Fibroblast of lung (primary cell): ENCODE measurements at regions not wholly inside any gene's neighbourhood (a gene's known extent, or its start where the extent isn't known, plus 50 kb on each side); places are given as distances from the start of the nearest gene placed in this dataset.

Source experiments
- CTCF ChIP-seq, 2 donors: IDR thresholded peaks in 1 of 2; conservative IDR thresholded peaks in 1 of 2; 1 replicate in 1 of 2; 2 replicates in 1 of 2; pipeline ENCODE4 v1.5.1; 2011 to 2012; ENCODE audit warnings: low read length in 2 of 2, control low read depth in 1 of 2, inconsistent platforms in 1 of 2, low read depth in 1 of 2, mild to moderate bottlenecking in 1 of 2
- EZH2 ChIP-seq: IDR thresholded peaks from 2 replicates; pipeline ENCODE4 v1.5.1; 2012; ENCODE audit warnings: low read length, control low read depth, mild to moderate bottlenecking; ENCODE audit errors: missing control alignments

- TF ChIP-seq CTCF (conservative IDR thresholded peaks at IDR 0.05 in 1 of 2, IDR thresholded peaks at IDR 0.05 in 1 of 2; ENCODE audit: low read depth in 1 of 2, low read length in 2 of 2) (no peak), EZH2 (no peak)
Measured at GRCh38 chr10:128959746-128960145, 507.3 kb upstream of the MGMT start.
